ENCODE measurements at regions not wholly inside any gene's neighbourhood (a gene's known extent, or its start where the extent isn't known, plus 50 kb on each side); places are given as distances from the start of the nearest gene placed in this dataset.
A peak's percentile ranks its signal among the peaks of the same experiment; 100 is the strongest.

DNA sequence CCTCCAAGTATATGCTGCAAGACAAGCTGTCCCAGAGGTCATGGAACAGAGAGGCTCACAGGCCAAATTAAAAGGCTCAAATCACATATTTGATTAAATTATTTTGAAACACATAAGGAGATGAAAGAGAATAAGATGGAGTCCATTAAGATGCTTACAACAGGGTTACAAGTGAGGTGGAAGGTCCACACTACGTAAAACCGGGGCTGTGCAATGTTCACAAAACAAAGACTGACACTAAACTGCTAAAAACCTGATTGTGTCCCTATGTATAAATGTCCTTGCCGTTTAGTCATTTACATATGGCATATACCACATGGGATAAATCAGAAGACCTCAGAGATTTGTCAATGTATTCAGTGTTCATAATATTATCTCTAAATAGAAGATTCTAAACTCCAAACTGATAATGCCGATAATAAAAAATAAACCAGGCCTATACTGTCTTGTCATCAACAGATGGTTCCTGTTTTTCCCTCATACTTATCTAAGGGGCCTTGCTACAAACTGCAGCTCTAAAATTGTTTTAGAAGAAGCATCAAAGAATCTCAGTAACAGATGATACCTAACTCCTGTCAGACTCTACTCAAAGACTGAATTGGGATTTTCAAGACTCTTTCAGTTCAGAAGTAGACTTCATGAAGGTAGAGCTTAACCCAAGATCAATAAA is 51.8 kb upstream of the RIPOR2 start:
- FAIRE-seq (no peak), DNase-seq (ENCODE audit: extremely low spot score, insufficient read length, low read depth) (no peak)

DNA sequence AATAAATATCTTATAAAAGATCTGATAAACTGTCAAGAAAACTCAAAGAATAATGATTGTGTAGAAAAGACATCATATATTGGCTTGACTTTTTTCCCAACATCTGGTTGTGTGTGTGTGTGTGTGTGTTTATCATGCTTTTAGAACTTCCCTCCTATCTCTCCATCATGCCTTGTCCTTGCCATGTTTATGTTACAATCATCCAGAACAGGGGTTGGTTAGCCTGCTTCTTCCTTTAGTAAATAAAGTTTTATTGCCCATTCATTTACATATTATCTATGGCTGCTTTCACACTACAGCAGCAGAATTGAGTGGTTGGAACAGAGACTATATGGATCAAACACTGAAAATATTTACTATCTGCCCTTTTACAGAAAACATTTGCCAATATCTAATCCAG is 52.8 kb upstream of the RIPOR2 start:
- FAIRE-seq (no peak), DNase-seq (ENCODE audit: extremely low spot score, insufficient read length, low read depth) (no peak)

DNA sequence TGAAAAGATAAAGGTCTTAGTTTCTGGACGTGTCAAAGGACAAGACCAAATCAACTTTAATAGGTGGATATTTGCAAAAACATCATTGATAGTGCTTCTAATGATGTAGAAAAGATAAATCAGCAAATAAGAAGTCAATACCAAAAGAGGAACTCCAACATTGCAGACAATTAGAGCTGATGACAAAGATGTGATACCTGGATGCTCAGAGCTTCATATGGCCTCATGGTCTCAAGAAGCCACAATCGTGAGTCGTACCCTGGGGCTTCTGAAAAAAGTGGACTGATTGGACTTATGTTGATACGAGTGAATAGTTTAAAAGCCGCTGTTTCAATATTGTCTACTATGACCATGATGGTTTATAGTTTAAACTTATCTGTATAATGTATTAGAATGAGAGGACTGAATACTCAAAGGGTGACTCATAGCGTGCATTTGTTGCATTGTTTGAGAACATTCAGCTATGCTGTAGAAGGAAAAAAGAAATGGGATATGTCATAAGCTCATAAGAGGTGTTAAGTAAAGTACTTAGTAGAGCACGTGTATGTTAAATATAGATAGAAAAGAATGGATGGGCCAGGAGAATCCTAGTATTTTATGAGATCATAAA is 54.6 kb upstream of the RIPOR2 start:
- FAIRE-seq (no peak), DNase-seq (ENCODE audit: extremely low spot score, insufficient read length, low read depth) (no peak)

DNA sequence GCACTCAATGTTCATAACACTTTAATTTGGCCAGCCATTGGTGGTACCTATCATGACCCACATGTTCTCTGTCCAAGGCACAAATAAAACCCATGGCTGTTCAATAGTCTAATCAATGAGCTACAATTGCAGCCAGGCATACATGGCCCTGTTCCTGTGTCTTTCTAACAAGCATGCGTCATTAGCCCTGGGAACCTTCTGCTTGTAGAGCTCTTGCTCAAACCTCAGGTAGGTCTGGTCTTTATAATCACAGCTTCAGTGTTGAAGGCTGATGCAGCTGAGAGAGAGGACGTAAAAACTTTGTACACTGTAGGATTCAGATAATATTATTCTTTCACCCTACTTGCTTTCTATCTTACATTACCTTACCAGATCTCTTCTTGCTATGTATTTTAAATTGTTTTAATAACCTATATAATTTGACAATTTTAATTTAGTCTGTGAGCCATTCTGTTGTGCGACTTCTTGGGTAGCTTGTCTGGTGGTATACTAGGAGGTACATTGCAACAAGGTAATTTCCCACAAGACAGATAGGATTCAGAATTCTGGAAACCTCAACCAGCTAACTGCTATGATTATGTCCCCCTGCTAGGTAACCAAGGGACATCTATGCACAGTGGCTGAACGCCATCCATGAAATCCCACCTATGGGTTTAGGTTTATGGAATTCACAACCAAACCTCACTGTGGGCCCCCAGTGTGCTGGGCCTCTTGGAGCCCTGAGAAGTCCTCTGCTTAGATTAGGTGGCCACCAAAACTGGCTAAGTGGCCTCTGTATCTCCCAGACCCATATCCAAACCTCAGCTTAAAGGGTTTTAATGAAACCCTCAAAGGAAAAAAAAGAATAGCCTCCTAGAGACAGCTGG is 55.4 kb upstream of the RIPOR2 start:
- DNase-seq (ENCODE audit: extremely low spot score, insufficient read length, low read depth) (no peak), FAIRE-seq (no peak)

DNA sequence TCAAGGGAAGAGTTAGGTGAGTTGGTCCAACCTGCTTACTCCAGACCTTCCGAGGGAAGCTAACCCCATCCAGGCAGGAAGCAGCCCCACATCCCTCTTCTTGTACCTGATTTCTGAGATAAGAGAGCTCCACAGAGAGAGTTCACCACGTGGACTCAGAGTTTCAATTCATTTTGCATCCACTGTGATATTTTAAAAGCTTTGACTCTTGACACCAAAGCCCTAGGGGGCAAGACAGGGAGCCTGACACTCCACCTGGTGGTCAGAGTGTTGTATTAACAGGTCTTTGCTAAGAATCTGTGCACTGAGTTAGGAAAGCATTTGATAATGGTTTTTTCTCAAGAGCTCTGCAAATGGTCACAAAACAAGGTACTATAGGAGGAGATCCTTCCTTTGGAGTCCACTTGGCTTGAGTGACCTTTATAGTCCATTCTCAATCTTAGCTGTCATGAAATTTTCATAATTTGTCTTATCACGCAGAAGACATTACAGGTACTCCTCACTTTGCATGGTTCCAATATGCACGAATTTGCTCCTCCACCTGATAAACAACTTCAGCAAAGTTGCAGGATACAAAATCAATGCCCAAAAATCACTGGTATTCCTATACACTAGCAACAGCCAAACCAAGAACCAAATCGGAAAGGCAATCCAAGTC is 56.2 kb upstream of the RIPOR2 start:
- DNase-seq (ENCODE audit: extremely low spot score, insufficient read length, low read depth) (peak; percentile 33), FAIRE-seq (peak; percentile 96)

DNA sequence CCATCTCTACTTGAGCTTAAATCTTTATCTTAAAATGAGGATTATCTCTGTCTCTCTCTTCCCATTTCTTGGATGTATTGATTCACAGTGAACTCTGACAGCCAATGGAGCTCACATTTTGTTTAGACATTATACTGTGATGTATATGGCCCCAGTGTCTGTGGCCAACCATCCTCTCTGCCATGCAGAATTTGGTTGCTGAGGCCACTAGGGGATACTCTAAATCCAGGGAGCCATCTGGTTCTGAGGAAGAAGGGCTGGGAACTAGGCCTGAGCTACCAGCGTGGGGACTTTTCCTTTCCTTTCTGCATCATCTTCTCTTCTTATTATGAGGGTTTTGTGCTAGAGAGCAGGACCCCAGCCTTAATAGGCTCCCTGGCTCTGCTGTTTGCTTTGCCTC is 59.1 kb upstream of the RIPOR2 start:
- FAIRE-seq (no peak), DNase-seq (ENCODE audit: extremely low spot score, insufficient read length, low read depth) (no peak)

DNA sequence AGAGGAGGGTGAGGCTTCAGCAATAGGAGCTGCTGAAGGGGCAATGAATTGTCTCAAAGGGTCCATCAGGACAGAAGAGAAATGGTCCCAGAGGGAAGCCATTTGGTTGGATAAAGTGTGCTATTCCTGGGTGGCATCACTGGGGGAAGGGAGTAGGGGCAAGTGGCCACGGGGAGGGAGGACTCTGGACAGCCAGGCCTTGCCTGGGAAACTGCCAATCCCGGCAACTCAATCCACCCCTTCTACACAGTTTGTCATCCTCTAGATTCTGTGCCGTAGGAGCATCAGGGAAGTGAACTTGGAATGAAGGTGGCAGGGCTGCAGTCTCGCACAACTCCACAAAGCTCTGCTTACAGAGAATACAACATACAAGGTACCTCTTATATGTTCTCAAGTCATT is 59.5 kb upstream of the RIPOR2 start:
- no peak for DNase-seq (ENCODE audit: extremely low spot score, insufficient read length, low read depth)
- FAIRE-seq, result no peak

DNA sequence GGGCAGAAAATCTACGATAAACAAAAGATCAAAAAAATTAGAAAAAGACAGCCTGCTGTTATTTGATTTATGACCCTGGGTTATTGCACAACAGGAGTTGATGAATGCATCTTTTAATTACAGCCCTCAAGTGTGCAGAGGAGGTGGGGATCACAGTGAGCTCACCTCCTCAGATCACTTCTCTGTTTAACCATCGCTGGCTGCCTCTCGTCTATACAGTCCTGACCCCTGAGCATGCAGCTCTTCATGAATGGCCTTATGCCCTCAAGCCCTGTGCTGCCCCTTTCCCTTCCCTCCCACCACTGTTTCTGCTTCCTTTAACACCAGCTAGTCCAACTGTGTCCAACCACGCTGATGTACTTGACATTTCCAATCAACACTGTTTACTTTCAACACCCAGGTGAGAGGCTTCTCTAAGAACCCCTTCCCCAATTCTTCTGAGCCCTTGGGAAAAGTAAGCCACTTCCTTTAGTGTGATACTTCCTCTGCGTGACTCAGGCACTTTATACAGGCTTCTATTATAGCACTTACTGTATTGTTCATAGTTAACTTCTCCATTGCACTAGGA is 60.6 kb upstream of the RIPOR2 start:
- no peak for FAIRE-seq
- no peak for DNase-seq (ENCODE audit: extremely low spot score, insufficient read length, low read depth)

DNA sequence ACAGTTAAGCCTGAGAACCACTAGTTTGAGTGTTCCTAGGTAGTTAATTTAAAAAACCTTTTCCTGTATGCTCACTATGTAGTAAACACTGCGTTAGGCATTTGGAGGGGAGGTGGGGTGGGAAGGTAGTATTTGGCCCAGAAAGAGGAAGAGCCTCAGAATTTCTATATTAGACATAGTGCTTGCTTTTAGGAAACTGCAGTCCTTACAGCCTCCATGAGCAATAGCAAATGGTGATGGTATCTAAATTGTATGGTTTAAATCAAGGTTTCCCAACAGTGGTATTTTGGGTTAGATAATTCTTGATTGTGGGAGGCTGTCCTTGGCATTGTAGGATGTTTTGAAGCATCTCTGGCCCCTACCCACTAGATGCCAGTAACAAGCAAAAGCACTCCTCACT is 61.5 kb upstream of the RIPOR2 start:
- no peak for FAIRE-seq
- no peak for DNase-seq (ENCODE audit: extremely low spot score, insufficient read length, low read depth)

DNA sequence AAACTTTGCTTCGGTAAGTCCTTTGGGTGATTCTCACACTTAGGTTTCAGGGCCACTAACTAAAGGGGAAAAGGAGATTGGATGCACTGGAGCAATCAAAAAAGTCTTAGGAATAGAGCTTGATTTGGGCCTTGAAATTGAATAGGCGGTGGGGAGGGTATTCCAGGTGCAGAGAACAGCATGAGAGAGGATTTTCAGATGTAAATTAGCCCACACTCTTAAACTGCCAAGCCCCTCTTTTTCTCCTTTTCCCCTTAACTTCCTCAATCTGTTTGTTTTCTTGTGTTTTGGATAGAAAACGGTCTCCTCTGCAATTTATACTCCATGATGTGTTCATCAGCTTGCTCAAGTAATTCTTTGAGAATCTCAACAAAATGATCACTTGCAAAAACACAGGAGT is 62.1 kb upstream of the RIPOR2 start:
- FAIRE-seq (no peak), DNase-seq (ENCODE audit: extremely low spot score, insufficient read length, low read depth) (no peak)

DNA sequence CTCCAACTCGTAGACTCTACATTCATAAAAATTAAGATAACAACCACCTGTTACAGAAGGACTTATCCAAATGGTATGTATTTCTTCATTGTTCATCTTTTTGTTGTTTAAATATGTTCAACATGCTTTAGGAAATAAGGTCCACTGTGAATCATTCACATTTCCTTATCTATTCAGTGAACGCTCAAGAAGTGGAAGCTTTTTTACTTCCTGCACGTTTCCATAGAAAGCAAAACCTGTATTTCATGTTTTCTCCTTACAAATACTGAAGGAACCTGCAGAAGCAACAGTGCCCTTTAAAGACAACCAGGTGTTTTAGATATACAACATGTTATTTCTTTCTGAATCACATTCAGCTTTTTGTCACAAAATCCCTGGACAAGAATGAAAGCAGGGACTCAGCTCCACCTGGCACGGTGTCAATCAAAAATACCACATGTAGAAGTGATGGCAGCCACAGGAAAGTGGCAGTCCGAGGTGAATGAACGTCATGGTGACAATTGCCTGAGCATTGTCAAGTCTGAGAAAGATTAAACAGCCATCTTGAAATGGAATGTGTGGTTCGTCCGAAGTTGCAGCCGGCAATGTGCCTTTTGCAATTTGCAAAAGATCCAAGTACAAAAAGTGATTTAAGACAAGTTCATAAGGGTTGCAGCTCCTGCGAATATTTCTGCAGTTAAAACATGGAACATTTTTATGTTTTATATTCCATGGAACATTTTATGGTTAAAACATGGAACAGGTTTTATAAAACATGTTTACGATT is 66.7 kb upstream of the RIPOR2 start:
- FAIRE-seq, result no peak
- no peak for DNase-seq (ENCODE audit: extremely low spot score, insufficient read length, low read depth)

DNA sequence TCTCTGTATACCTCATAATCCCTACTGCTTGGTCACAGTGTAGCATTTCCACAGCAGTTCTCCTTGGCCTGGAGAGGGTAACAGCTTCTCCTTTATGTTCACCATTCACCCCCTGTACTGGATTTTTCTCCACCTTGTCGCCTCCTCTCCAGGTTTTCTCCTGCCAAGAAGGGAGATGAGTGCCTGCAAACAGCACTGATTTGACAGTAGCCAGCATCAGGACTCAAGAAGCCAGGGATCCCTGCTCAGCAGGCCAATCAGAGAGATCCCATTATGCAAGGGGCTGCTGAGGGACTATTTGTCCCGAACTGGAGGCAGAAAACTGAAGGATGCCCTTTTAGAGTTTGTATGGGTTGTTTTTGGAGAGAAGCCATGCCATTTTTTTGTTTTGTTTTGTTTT is 68.6 kb upstream of the RIPOR2 start:
- FAIRE-seq, result no peak
- no peak for DNase-seq (ENCODE audit: extremely low spot score, insufficient read length, low read depth)

DNA sequence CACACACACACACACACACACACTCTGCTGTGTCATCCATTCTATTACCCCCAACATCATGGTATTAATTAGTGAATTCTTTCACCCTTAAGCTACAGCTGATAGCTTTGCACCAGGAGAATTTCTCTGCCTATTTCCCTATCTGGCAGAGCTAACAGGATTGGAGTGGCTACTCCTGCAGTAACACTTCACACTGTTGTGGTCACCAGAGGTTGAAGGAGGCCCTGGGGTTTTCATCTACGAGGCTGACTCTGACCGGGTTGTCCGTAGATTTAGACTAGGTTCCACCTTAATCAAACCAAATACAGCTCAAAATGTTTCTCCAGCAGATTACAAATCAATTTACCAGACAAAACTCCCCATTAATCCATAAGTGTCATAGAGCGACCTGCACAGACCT is 69.2 kb upstream of the RIPOR2 start:
- no peak for DNase-seq (ENCODE audit: extremely low spot score, insufficient read length, low read depth)
- FAIRE-seq, result no peak

DNA sequence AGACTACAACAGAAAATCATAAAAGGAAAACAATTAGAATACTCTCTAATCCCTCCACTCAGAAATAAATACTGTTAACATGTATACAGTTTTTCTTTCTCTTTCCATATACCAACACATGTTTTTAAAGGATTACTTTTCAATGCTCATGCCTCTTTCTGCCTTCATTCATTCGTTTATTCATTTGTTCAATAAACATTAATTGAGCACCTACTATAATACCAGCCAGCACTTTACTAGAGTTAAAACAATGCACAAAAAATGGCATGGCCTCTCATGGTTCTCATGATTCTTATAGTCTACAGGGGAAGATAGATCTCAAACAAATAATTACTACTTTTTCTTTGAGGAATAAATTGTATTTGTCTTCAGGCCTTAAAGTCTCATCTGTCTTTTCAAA is 70.3 kb upstream of the RIPOR2 start:
- FAIRE-seq, result no peak
- no peak for DNase-seq (ENCODE audit: extremely low spot score, insufficient read length, low read depth)

DNA sequence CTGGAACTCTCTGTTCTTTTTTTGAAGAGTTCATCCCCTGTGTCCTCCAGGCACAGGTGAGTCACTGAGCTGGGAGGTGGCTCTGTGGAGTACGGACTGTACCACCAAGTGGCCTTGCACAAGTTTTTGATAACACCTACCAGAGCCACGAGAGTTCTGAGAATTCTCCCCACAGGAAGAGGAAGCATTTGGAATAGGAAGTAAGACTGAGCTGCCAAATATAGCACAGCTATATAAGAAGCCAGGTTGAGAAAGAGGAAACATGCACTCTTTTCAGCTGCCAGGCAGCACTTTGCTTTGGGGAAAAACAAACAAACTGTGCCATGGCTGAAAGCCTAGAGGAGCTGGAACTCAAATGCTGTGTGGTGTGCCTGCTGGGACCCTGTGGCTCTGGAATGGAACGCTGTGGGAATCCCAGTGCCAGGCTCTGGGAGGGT is 70.8 kb upstream of the RIPOR2 start:
- DNase-seq (ENCODE audit: extremely low spot score, insufficient read length, low read depth), result no peak
- FAIRE-seq, result peak; percentile 38

DNA sequence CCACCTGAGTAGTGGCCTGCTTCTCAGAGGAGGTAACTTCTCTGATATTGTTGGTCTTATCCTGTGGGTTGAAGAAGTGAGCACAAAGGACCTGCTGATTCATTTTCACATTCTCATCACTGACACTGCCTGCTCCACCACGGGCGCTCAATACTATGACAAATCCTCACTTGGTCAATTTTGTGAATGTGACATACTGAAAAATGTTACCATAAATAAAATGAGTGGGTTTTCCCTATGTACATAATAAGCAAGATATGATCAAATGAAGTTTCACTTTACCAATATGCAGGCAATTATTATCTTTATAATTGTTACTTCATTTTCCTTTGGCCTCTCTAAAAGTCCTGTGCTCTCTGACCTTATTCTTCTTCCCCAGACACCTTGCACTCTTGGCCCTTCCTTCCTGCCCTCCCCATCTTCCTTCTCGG is 71.5 kb upstream of the RIPOR2 start:
- no peak for DNase-seq (ENCODE audit: extremely low spot score, insufficient read length, low read depth)

DNA sequence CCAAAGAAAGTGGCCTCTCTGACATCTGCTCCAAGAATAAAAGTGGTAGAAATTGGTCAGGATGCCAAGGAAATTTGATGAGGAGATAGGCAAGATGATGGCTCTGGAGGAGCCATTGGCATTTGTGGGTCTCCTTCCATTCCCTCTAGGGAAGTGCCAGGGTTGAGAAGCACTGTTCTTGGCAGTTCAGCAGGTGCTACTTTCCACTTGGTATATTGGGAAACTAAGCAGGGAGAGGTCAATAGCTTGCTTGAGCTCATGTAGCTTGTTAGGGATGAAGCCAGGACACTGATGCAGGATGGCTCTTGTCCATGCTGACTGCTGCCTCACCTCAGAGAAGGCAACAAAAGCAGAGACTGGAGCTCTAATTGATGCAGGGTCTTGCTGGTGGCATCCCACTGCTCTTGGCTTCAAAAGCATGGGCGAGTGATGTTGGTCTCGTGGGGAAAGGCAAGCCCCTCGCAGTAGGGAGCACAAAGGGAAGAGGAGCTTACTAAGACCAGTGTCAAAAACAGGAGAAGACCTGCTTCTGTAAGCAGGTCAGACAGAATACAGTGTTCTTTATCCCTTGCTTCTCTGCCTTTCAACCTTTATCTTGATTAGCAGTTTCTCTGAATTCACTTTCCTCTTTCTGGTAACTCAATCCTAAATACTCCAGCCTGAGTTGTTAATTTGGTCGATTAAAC is 73.1 kb upstream of the RIPOR2 start:
- DNase-seq (ENCODE audit: extremely low spot score, insufficient read length, low read depth) (no peak), FAIRE-seq (no peak)

More for the DNA sequence above, 71.5 kb upstream of the RIPOR2 start:
- FAIRE-seq, result peak; percentile 59

DNA sequence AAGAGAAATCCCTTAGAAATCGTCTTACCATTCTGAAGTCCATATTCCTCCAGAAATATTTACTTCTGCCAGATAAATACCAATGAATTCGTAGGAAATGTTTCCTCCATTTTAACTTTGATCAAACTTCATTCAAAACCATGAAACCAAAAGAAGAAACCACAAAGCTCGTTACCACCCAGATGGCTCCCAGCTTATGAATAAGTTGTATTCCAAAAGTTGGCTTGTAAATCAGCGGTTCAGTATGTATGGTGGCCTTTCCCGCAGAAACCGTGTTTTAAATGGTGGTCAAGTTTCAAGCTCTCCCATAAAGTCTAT is 73.6 kb upstream of the RIPOR2 start:
- FAIRE-seq (no peak), DNase-seq (ENCODE audit: extremely low spot score, insufficient read length, low read depth) (no peak)

DNA sequence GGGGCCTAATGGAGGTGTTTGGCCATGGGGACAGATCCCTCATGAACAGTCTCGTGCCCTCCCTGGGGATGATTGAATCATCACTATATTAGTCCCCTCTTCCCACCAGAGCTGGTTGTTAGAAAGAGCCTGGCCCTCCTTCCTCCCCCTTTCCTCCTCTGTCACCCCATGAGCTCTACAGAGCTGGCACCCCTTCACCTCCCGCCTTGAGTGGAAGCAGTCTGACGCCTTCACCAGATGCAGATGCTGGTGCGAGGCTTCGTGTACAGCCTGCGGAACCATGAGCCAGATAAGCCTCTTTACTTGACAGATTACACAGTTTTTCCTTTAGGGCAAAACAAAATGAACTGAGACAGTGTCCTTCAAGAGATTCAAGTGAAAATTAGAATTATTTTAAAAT is 74.4 kb upstream of the RIPOR2 start:
- DNase-seq (ENCODE audit: extremely low spot score, insufficient read length, low read depth), result no peak
- no peak for FAIRE-seq

Data from GM18507 (cell line).